HG03175 (cell line): ENCODE measurements at regions not wholly inside any gene's neighbourhood (a gene's known extent, or its start where the extent isn't known, plus 50 kb on each side); places are given as distances from the start of the nearest gene placed in this dataset.
"Not testable (repeated sequence)": the region's sequence is repeated elsewhere in the genome, so short reads cannot be mapped to it uniquely, and the experiment has no call there.

Experiments used
- ATAC-seq: cut with Tn5 transposase; IDR thresholded peaks from one replicate; pipeline ENCODE4 v1.9.1; 2021; ENCODE audit warnings: mild to moderate bottlenecking, moderate library complexity; ENCODE audit not compliant: unreplicated experiment

DNA sequence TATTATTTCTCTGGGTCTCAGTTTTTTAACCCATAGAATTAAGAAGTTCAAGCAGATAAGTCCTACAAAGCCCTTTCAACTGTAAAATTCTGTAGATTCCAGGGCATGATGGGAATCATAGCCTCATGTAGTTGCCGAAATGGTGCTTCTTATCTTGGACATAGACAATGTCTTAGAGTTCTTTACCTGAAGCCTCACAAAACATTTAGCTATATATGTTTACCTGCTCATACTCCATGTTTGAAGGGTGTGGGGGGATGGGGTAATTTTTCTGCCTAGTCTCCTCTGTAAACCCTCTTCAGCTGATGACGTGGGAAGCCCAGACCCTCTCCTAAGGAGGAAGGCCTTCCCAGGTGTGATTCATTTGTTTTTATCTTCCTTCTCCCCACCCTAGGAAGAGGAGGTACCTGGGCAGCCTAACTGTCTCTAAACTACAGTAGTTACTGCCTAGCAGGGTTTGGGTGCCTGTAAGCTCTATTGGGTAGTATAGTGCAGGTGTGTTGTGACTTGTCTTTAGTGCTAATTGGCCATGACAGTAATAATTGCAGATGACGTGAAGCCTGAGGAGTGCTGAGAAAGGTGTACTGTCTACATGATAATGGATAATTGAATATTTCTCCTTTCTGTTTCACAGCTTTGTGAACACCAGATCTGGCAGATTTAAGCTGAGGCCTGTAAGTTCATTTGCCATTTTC lies 230.8 kb downstream of the TFAP2B start:
- ATAC-seq = no peak

DNA sequence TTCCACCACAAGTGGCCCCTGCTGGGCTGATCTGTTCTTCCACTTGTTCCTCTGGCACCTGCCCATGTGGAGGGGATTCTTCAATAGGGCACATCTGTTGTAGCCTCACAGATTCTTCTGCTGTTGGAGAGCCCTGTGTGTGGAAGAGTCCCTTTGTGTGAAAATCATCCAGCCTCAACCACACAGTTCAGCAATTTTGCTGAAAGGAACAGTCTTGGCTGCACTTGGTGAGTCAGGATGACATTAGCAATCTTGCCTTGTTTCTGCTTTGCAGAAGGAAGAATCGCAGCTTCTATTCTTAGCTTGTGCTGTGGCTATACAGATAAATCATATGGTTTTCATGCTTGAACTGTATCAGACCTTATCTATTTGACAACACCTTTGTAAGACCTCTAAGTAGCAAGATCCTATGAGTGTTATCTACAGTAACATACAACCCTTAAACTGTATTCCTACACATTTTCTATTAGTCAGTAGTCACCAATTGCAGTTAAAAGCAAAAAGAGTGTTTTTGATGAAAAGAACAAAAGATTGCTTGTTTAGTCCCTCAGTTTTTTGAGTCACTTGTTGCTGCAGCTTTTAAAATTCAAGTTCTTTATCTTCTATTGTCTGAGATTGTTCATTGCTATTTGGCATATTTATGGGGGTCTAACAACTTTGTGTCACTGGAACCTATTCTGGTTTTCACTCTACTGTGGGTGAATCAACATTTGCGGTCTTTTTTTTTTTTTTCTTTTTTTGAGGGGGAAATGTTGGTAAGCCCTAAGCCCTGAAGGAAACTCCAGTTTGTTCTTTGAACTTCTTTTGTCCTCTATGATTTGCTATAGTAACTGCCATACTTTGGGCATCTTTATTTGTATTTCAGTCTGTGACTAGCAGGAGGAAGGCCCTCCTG lies 231.6 kb downstream of the TFAP2B start:
- ATAC-seq = no peak

DNA sequence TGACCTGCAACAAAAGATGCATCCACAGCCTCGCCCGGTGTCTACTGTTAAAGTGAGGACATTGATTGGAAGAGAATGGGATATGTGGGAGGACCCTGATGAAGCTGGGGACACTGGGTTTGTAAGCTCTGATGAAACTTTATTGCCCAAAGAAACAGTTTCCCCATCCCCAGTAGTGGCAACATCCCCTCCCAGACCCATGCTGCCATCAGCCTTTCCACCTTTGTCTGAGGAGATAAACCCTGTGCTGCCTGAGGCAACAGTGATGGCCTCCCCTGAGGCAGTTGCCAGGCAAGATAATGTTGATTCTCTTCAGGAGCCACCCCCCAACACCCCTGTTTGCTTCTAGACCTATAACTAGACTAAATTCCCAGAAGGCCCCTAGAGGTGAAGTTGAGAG lies 234.0 kb downstream of the TFAP2B start:
- ATAC-seq = not testable (repeated sequence)

DNA sequence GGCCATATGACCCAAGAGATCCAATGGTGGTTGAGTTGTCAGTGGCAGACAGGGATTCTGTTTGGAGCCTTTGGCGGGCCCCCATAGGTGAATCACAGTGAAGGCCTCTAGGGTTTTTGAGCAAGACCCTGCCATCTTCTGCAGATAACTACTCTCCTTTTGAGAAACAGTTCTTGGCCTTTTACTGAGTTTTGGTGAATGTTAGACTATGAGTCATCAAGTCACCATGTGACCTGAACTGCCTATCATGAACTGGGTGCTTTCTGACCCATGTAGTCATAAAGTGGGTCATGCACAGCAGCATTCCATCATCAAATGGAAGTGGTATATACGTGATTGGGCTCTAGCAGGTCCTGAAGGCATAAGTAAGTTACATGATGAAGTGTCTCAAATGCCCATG lies 236.6 kb downstream of the TFAP2B start:
- not testable (repeated sequence) for ATAC-seq

DNA sequence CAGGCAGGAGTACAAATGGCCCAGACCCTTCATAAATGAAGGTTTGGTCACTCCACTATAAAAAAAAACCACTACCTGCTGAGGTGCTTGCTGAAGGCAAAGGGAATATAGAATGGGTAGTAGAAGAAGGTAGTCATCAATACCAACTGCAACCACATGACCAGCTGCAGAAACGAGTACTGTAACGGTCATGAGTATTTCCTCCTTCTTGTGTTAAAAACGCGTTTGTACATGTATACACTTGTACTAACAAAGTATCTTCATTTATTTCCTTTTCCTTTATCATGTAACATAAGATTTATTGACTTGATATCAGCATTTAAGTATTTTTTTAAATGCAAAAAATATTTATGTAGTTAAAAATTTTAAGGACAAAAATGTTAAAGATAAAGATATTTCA lies 238.6 kb downstream of the TFAP2B start:
- ATAC-seq = no peak

DNA sequence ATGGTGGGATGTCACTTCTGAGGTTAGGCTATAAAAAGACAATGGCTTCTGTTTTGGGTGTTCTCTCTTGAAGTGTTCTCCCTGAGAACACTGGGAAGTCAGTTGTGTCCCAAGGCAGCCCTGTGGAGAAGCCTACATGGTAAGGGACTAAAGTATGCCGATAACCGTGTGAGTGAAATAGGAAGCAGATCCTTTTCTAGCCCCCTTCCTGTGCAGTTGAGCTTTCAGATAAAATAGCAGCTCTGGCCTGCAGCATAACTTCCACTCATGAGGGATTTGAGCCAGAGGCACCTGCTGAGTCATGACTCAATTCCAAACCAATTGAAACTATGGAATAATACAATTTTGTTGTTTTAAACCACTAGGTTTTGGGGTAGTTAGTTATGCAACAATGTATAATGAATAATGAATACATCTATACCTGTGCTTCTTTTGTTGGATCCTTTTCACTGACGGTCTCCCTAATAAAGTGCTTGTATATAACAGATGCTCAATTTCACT lies 241.6 kb downstream of the TFAP2B start:
- no peak for ATAC-seq

DNA sequence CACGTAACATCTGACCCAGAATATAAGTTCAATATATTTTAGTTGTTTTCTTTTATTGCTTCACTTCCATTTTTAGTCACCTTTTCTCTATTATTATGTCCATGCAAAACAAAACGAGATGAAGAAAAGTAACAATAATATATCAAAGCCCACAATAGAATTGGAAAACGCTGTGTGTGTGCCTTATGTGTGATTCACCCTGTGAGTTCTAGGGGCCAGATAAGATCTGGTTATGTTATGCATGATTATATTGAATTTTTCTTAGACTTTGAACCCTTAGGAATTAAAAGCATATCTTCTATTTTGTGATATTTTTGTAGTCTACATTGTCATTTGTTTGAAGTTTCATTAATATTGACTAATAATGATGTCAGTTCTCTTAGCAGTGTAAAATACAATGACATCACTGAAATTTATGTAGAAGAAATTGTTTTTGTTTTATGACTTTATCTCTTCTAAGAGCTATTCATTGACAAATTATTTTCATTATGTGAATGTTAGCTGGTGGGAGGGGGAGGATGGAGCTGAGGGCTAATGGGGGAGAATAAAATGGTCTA lies 243.6 kb downstream of the TFAP2B start:
- ATAC-seq = no peak

DNA sequence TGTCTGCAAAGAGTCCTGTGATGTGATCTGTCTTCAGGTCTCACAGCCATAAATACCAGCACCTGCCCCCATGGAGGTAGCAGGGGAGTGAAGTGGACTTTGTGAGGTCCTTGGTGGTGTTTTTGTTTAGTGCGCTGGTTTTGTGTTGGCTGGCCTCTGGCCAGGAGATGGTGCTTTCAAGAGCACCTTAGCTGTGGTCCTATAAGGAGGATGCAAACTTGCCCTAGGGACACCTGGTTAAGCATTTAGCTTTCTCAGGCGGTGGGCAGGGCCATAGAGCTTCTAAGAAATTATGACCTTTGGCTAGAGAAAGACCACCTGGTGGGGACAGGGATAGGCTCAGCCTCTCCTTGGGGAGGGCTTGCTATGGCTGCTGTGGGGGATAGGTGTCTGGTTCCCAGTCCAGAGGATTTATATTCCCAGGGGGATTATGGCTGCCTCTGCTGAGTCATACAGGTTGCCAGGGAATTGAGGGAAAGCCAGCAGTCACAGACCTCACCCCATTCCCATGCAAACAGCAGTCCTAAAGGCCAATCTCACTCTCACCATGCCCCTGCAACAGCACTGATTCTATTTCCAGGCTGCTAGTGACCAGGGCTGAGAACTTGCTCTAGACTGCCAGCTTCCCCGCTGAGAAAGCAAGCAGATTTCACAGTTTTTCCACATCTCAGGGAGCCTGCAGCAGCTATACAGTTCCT lies 259.3 kb downstream of the TFAP2B start:
- no peak for ATAC-seq

DNA sequence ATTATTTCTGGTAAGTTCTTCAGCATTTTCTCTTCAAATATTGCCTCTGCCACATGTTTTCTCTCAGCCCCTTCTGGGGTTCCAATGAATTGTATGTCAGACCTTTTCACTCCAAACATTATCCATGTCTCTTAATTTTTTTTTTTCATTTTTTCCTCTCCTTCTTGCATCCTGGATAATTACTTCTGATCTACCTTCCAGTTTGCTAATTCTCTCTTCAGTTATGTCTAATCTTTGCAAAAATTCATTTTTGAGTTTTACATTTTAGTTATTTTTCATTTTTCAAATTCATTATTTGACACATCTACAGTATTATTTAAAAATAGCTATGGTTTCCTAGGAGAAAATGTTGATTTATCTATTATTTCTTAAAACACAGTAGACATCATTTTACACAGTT lies 271.7 kb downstream of the TFAP2B start:
- ATAC-seq = no peak

DNA sequence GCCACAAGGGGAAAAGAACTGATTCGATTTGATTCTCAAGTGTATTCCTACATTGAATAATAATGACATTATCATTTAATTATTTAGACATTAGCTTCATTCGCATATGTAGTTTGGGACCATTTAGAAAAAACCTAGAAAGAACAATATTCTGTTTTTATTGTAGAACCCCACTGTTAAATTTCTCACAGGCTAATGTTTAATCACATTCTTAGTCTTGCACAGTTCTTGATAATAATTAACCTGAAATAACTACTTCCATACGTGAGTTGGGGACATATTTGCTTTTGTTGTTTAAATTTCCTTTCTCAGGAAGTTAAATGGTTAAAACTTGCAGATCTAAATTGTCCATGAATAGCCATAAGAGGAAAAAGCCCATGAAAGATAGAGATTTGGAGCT lies 275.2 kb downstream of the TFAP2B start:
- no peak for ATAC-seq

DNA sequence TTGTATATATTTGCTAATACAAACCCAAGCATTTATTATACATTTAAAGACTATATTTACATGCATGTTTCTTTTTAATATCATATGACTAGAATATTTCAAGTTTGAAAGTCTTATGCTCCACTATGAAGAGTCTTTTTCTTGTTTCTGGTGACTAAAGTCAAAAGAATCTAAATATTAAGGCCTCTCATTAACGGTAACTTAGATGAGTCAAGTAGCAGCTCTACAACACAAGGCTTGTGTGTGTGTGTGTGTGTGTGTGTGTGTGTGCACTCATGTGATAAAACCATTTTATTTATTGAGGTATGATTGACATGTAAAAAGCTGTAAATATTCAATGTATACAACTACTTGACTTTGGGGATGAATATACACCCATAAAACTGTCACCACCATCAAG lies 275.6 kb downstream of the TFAP2B start:
- no peak for ATAC-seq

DNA sequence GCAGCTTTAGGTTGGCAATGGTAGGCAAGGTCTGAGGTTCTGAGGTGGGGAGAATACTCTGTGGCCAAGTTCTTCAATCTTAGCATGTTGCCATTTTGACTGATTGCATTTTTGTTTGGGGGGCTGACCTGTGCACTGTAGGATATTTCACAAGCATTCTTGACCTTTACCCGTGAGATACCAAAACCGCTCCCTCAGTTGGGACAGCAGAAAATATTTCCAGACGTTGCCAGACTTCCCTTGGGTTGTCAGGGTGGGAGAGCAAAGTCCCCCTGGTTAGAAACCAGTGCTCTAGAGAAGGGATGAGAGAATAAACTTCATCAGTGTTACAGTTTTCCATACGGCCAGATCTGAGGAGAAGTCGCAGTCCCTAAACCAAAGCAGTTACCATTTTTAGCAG lies 279.6 kb downstream of the TFAP2B start:
- no peak for ATAC-seq

DNA sequence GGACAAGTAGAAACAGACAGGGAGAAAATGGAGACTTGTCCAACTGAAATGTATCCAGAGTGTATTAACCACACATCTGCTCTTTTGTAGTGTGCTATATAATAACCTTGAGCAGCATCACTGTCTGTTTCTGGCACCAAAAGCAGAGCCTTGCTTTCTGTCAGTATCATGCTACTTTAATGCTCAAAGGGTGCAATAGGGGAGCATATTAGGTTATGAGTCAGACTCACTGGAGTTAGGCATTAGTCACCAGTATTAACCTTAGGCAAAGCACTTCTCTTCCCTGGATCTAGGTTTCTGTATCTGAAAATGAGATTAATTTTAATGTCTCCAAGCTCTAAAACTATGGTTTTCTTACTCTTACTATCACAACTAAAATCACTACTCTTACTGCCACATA lies 280.1 kb downstream of the TFAP2B start:
- no peak for ATAC-seq

DNA sequence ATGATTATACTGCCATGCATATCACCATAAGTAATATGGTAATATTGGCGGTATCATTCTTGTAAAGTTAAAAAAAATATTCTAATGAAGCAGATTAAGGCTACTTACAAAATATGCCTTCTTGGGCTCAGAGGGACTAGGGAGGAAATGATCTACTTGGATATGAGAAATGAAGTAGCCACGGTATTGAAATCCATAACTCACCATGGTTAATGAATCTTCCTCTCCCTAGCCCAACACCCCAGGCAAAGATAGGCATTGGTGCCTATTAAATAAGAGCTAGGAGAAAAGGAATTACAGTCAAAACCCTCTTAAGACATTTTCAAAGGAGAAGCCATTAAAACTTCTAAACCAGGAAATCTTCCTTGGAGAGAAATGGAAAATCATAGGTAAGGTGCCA lies 280.5 kb downstream of the TFAP2B start:
- no peak for ATAC-seq

DNA sequence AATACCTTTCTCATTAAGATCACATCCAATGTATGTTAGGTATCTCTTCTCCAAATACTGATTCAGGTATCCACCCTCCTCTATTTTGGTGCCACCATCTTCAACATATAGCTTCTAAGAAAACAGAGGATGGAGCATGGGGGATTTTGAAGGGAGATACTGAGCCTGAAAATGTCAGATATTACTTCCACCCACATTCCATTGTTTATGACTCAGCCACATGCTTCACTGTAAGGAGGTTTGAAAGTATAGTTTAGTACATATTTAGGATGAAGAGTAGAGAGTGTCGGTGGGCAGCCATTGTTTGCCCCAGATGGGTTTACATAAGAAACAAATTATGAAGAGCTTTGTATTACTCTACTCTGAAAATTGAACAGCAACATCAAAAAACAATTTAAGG lies 286.7 kb downstream of the TFAP2B start:
- no peak for ATAC-seq

DNA sequence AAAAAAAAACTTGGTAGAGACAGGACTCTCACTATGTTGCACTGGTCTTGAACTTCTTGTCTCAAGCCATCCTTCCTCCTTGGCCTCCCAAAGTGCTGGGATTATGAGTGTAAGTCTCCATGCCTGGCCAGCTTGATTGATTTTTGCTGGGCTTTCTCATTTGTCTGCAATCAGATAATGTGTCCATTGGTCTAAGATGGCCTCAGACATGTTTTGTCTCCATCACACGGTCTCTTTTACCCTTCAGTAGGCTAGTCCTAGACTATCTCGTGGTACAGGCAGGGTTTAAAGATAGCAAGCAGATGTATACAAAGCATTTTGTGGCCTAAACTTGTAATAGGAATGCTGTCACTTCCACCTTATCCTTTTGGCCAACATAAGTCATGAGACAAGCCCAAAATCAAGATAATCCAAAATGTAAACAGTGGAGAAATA lies 289.1 kb downstream of the TFAP2B start:
- no peak for ATAC-seq

DNA sequence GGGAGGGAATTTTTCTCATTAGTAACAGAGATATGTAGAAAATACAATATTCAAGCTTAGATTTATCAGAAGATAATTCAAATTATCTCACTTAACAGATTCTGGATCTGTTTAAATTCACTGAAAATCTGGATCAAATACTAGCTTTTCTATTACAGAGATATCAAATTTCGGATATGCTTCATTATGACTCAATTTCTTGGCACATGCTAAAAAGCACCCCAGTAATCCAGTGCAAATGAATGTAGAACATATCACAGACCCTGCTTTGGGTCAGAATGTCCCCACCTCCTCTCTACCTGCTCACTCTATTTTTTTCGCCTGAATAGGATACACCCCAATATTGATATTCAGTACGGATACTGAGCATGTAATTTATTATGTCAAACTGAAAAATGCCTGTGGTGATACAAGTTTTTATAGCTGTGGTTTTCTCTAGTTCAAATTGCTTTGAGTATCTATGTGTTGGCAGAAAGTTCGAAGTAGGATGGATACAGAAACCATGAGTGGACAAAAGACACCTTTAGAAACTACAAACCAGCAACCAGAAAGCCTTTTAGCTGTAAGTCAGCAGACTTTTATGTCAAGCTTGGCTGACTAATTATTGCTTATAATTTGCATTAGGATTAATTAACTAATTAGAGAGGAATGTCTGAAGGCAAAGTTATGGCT lies 290.0 kb downstream of the TFAP2B start:
- no peak for ATAC-seq

DNA sequence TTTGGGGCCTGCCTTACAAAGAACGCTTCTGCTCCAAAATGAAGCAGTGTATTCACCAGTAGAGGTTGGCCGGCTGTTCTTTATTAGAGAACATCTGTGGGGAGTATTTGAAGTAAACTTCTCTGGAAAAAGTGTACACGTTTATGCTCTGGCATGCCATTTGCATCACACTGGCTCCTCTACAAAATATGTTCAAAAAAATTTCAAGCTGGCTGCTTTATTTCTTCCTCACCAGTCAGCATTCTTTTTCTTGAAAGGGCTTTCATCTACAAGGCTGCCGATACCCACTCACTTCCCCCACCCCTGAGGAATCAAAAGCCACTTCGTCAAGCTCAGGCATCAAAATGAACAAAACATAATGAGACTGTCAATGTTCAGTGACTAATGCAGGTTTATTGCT lies 294.1 kb downstream of the TFAP2B start:
- no peak for ATAC-seq

DNA sequence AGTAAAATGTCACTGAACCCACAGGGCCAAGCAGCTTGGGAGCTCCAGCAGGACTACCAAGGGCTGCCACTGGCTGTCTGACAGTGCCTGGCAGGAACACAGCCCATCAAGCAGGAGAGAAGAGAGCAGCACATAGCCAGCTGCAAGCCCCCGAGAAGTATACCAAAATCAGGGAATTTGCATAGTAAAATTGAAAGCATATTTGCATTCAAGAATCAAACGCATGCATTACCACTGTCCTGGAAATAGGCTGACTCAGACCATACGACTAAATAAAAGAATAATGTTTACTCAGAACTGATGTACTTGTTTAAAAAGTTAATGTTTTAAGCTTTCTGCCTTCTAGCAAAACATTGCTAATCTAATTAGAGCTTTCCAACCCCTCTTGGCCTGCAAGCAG lies 298.1 kb downstream of the TFAP2B start:
- no peak for ATAC-seq

DNA sequence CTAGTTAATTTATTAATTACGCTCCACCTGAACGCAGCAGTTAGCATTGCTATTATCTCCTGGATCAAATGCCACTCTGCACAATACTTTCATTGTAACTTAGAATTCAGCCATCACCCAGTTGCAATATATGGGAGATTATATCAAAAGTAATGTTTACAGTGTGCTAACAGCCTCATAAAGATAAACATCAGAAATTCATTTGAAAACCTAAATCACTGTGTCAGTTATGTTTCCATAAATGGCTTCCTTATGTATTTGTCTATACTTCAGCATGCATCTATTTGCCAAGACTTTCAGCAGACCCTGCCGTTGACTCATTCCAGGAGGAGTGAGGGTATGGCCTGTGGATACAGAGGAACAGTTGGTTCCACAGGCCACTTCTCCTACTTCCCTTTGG lies 300.1 kb downstream of the TFAP2B start:
- ATAC-seq = no peak

DNA sequence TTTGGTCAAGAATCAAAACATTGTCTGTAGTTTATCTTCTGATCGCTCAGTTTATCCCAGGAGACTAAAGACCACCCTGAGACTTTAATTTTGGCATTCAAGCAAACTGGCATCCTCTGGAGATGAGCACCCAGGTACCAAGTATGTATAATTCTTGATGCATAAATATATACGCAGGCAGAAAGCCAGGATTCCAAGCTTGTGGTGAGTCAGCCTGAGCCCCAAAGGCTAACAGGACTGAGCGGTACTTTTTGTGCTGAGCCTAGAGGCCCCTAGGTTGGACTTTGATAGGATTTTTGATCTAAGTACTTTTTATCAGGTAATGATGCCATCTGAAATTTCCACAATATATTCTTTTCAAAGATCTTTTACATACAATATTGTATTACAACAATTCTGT lies 301.3 kb downstream of the TFAP2B start:
- no peak for ATAC-seq
